Testis (tissue), 2 donors: ENCODE measurements at regions not wholly inside any gene's neighbourhood (a gene's known extent, or its start where the extent isn't known, plus 50 kb on each side); places are given as distances from the start of the nearest gene placed in this dataset.

Experiments used
- DNase-seq: peaks from one replicate; pipeline ENCODE4 v3.0.0-alpha.2; 2019
- H3K27ac ChIP-seq, 2 donors: fragments of 200-600 bp; sonication (generic); one replicate each; pipeline ENCODE4 v1.5.1; 2019
- H3K27me3 ChIP-seq: fragments of 200-600 bp; sonication (generic); one replicate; pipeline ENCODE4 v1.5.1; 2019
- H3K36me3 ChIP-seq: fragments of 200-600 bp; sonication (generic); one replicate; pipeline ENCODE4 v1.5.1; 2017; ENCODE audit warnings: low read depth; ENCODE audit errors: missing control alignments
- H3K4me1 ChIP-seq: fragments of 200-600 bp; sonication (generic); one replicate; pipeline ENCODE4 v1.5.1; 2019
- H3K4me3 ChIP-seq, 2 donors: fragments of 200-600 bp; sonication (generic); one replicate each; pipeline ENCODE4 v1.5.1; 2017 to 2019
- H3K9me3 ChIP-seq: fragments of 200-600 bp; sonication (generic); one replicate; pipeline ENCODE4 v1.5.1; 2017
- CTCF ChIP-seq, 3 experiments: fragments of 450-650 bp in 2 of 3; fragments of 200-600 bp in 1 of 3; sonication (generic) in 1 of 3; IDR thresholded peaks; one replicate each; pipeline ENCODE4 v1.5.1; 2016 to 2019; ENCODE audit warnings: antibody characterized with exemption in 3 of 3, mild to moderate bottlenecking in 2 of 3, moderate library complexity in 1 of 3
- POLR2A ChIP-seq: fragments of 450-650 bp; IDR thresholded peaks from one replicate; pipeline ENCODE4 v1.6.1; 2017; ENCODE audit warnings: antibody characterized with exemption, mild to moderate bottlenecking, moderate library complexity
- WGBS, 2 donors: methylation state at CpG; one replicate each; pipeline ENCODE4 v1.1.5; 2018; 5-methylcytosine and 5-hydroxymethylcytosine counted together
- intact Hi-C: fragments of 100-400 bp; cut with DNase I; formaldehyde crosslinking; loops from one replicate; pipeline ENCODE4 v1.15.1; 2023; ENCODE audit warnings: low total_unique reads

- no peak for TF ChIP-seq POLR2A
- TF ChIP-seq CTCF (IDR thresholded peaks at IDR 0.05) = no peak
- Histone ChIP-seq H3K27ac (no peak overlapping the region), H3K27me3 (no peaks in the 10 kb centered on the region), H3K9me3 (no peaks in the 10 kb centered on the region), H3K36me3 (no peaks in the 10 kb centered on the region), H3K4me1 (peaks cover 5% of the 10 kb centered on the region), H3K4me3 (no peak overlapping the region)
- intact Hi-C loops = no loop called here
- 69 to 84% methylated on average over 1 of the region's 1 CpG for WGBS, 2 donors
- no peak for DNase-seq
Measured at GRCh38 chr5:35456506-35456905, 161.2 kb upstream of the SPEF2 start.

GRCh38 chr5:35454011-35454525, 163.6 kb upstream of the SPEF2 start:
- Histone ChIP-seq H3K9me3 (no peaks in the 10 kb centered on the region), H3K27ac (no peak overlapping the region), H3K36me3 (no peaks in the 10 kb centered on the region), H3K4me1 (no peaks in the 10 kb centered on the region), H3K27me3 (no peaks in the 10 kb centered on the region), H3K4me3 (no peak overlapping the region)
- no peak for TF ChIP-seq CTCF (IDR thresholded peaks at IDR 0.05)
- no peak for TF ChIP-seq POLR2A
- no peak for DNase-seq
- 74 to 90% methylated on average over 3 of the region's 3 CpGs for WGBS, 2 donors
- intact Hi-C loops = no loop called here

GRCh38 chr5:35443803-35444595, 173.7 kb upstream of the SPEF2 start:
- Histone ChIP-seq H3K4me3 (no peak overlapping the region), H3K9me3 (no peaks in the 10 kb centered on the region), H3K27me3 (no peaks in the 10 kb centered on the region), H3K36me3 (no peaks in the 10 kb centered on the region), H3K27ac (no peak overlapping the region), H3K4me1 (no peaks in the 10 kb centered on the region)
- intact Hi-C loops = no loop called here
- no peak for DNase-seq
- TF ChIP-seq CTCF (IDR thresholded peaks at IDR 0.05) = no peak
- TF ChIP-seq POLR2A = no peak
- whole genome bisulfite sequencing, 2 donors = 89 to 94% methylated on average over 5 of the region's 5 CpGs

- Histone ChIP-seq H3K36me3 (no peaks in the 10 kb centered on the region), H3K27me3 (no peaks in the 10 kb centered on the region), H3K9me3 (no peaks in the 10 kb centered on the region), H3K27ac (no peak overlapping the region), H3K4me1 (no peaks in the 10 kb centered on the region), H3K4me3 (no peak overlapping the region)
- TF ChIP-seq CTCF (IDR thresholded peaks at IDR 0.05) = no peak
- TF ChIP-seq POLR2A = no peak
- intact Hi-C loops = no loop called here
- DNase-seq = no peak
- 78 to 81% methylated on average over 4 of the region's 4 CpGs for WGBS, 2 donors
Measured at GRCh38 chr5:35442885-35443639, 174.6 kb upstream of the SPEF2 start.
